Aorta (tissue), 5 donors: ENCODE measurements at regions not wholly inside any gene's neighbourhood (a gene's known extent, or its start where the extent isn't known, plus 50 kb on each side); places are given as distances from the start of the nearest gene placed in this dataset.

Experiments
- ATAC-seq: fragments of 200-7000 bp; cut with Tn5 transposase; one replicate; pipeline ENCODE4 v1.9.1; 2022; ENCODE audit warnings: moderate library complexity; ENCODE audit not compliant: low FRiP score
- DNase-seq, 2 donors: peaks; one replicate each; pipeline ENCODE4 v3.0.0-alpha.2; 2020
- H3K27ac ChIP-seq, 2 donors: one replicate each; pipeline ENCODE4 v1.5.1; 2013; ENCODE audit warnings: low read length in 2 of 2, mild to moderate bottlenecking in 2 of 2, moderate library complexity in 2 of 2, control low read depth in 1 of 2, inconsistent platforms in 1 of 2, low read depth in 1 of 2
- H3K27me3 ChIP-seq, 2 donors: one replicate each; pipeline ENCODE4 v1.6.1; 2013; ENCODE audit warnings: control low read depth in 1 of 2, low read length in 1 of 2, mild to moderate bottlenecking in 1 of 2, moderate library complexity in 1 of 2; ENCODE audit not compliant: insufficient read depth in 2 of 2, control insufficient read depth in 1 of 2
- H3K36me3 ChIP-seq, 2 donors: one replicate each; pipeline ENCODE4 v1.6.1; 2013; ENCODE audit warnings: control low read depth in 1 of 2, low read length in 1 of 2, mild to moderate bottlenecking in 1 of 2; ENCODE audit not compliant: insufficient read depth in 2 of 2, control insufficient read depth in 1 of 2
- H3K4me1 ChIP-seq, 2 donors: one replicate each; pipeline ENCODE4 v1.6.1; 2013; ENCODE audit warnings: low read length in 2 of 2, control low read depth in 1 of 2, mild to moderate bottlenecking in 1 of 2, moderate library complexity in 1 of 2; ENCODE audit not compliant: insufficient read depth in 2 of 2, control insufficient read depth in 1 of 2
- H3K4me3 ChIP-seq, 2 donors: one replicate each; pipeline ENCODE4 v1.5.1; 2013; ENCODE audit warnings: low read length in 2 of 2, control low read depth in 1 of 2, mild to moderate bottlenecking in 1 of 2
- H3K9me3 ChIP-seq: one replicate; pipeline ENCODE4 v1.6.1; 2013; ENCODE audit warnings: mild to moderate bottlenecking, low read length; ENCODE audit not compliant: control insufficient read depth
- WGBS, 2 donors: extraction: QIAGEN DNeasy Blood & Tissue Kit; methylation state at CpG; one replicate each; pipeline ENCODE4 v1.1.7; 2013; 5-methylcytosine and 5-hydroxymethylcytosine counted together
- intact Hi-C, 2 donors: fragments of 100-400 bp; cut with DNase I; formaldehyde crosslinking; loops; one replicate each; pipeline versions ENCODE4 v1.14.2 to v1.15.0; 2022
- donor health status: healthy with polysubstance abuse.
- donor health status: Bipolar disorder and iron deficiency.
- donor health status: DM: no; HTN: no; CAD: no.
- donor health status: DM: no; HTN: no; CAD: no.
- donor health status: DM: yes; HTN: yes; CAD: no.

DNA sequence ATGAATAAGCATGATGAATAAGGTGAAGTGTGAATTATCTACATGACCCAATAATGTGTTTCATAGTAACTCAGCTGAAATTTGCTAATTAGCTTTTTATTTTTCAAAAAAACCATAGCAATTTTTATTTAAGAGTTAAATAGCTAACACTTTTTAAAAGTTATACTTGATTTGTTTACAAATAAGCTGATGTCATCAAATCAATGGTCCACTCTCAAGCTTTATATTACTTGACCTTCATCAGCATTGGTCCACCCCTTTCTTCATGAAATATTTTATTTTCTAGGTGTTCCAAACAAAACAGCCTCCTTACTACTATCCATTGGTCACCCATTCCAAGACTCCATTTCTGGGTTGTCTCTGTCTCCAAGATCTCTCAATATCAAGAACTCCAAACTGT, 649.0 kb upstream of the TENM3 start:
- Histone ChIP-seq H3K27me3 (no peaks in the 10 kb centered on the region), H3K27ac (no peak overlapping the region), H3K36me3 (no peaks in the 10 kb centered on the region), H3K4me1 (no peaks in the 10 kb centered on the region), H3K4me3 (no peak overlapping the region), H3K9me3 (no peaks in the 10 kb centered on the region)
- intact Hi-C loops = no loop called here
- no peak for DNase-seq
- ATAC-seq = no peak

DNA sequence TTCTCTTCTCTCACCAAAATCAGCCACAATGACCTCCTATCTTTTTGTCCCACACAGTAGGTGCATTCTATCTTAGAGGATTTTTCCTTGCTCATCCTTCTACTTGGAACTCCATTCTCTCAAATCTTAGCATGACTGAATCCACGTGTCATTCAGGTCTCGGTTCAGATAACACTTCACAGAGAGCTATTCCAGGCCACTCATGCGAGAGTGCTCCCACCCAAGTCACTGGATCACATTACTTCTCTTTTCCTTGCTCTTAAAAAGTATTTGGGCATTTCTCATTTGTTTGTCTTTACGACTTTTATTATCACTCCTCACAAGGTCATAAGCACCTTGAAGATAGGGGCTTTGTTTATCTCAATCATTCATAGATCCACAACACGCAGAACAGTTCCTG, 647.5 kb upstream of the TENM3 start:
- Histone ChIP-seq H3K27ac (no peak overlapping the region), H3K4me1 (no peaks in the 10 kb centered on the region), H3K36me3 (no peaks in the 10 kb centered on the region), H3K4me3 (no peak overlapping the region), H3K27me3 (no peaks in the 10 kb centered on the region), H3K9me3 (no peaks in the 10 kb centered on the region)
- intact Hi-C loops = no loop called here
- 63 to 75% methylated on average over 5 of the region's 5 CpGs for WGBS, 2 donors
- DNase-seq = no peak
- ATAC-seq = no peak

DNA sequence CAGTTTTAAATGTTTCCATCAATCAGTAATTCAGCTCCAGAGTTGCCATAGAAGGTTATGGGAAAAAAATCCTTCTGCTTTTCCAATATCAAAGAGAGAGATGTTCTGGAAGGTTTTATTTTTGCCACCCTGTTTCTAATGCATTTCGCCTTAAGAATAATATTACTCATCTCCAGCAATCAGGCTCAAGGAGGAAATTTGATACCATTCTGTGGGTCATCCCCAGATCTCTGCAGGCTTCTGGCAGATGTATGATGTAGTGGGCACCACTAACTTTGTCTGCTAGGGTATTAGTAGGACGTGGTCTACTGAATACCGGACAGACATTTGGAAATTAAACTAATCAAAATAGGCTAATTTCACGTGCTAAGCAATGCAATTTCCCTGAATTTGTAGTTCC, 645.4 kb upstream of the TENM3 start:
- no peaks in the 10 kb centered on the region for H3K9me3 ChIP-seq
- no peak overlapping the region for H3K27ac ChIP-seq
- no peak for DNase-seq
- H3K36me3 ChIP-seq = no peaks in the 10 kb centered on the region
- no peak overlapping the region for H3K4me3 ChIP-seq
- no peaks in the 10 kb centered on the region for H3K27me3 ChIP-seq
- H3K4me1 ChIP-seq = no peaks in the 10 kb centered on the region
- ATAC-seq = no peak
- WGBS, 2 donors = 60 to 70% methylated on average over 4 of the region's 4 CpGs
- intact Hi-C loops = no loop called here

DNA sequence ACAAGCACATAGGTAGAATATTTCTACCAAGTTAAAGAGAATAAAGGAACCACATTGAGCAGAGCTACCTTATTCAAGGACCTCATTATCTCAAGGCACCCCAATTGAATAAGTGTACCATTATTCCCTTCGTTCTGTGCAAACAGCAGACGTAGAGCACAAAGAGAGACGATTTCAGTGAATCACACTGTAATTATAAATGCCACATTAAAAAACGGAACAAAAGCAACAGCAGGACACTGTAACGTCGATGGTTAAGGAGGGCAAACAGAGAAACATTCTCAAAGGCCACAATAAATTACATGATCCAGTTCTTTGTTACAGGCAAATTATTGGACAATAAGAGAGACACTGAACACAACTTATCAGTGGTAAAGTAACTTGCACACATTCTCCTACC, 644.1 kb upstream of the TENM3 start:
- no peaks in the 10 kb centered on the region for H3K27me3 ChIP-seq
- H3K9me3 ChIP-seq = no peaks in the 10 kb centered on the region
- ATAC-seq (no peak), DNase-seq (no peak)
- no peak overlapping the region for H3K4me3 ChIP-seq
- intact Hi-C loops = no loop called here
- H3K36me3 ChIP-seq = no peaks in the 10 kb centered on the region
- no peaks in the 10 kb centered on the region for H3K4me1 ChIP-seq
- WGBS, 2 donors = 74 to 81% methylated on average over 6 of the region's 6 CpGs
- H3K27ac ChIP-seq = no peak overlapping the region

DNA sequence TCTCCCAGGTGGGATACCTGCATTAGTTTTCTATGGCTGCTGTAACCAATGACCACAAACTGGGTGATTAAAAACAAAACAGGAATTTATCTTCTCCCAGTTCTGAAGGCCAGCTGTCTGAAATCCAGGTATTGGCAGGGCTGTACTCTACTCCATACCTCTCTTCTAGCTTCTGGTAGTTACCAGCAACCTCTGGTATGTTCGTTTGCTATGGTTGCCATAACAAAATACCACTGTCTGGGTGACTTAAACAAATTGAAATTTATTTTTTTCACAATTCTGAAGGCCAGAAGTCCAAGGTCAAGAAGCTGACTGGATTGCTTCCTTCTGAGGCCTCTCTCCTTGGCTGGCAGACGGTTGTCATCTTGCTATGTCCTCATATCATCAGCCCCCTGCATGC, 642.1 kb upstream of the TENM3 start:
- DNase-seq (no peak), ATAC-seq (no peak)
- Histone ChIP-seq H3K27ac (no peak overlapping the region), H3K36me3 (no peaks in the 10 kb centered on the region), H3K4me1 (no peaks in the 10 kb centered on the region), H3K9me3 (no peaks in the 10 kb centered on the region), H3K4me3 (no peak overlapping the region), H3K27me3 (no peaks in the 10 kb centered on the region)
- intact Hi-C loops = no loop called here
- WGBS, 2 donors = 50 to 60% methylated on average over 2 of the region's 2 CpGs

DNA sequence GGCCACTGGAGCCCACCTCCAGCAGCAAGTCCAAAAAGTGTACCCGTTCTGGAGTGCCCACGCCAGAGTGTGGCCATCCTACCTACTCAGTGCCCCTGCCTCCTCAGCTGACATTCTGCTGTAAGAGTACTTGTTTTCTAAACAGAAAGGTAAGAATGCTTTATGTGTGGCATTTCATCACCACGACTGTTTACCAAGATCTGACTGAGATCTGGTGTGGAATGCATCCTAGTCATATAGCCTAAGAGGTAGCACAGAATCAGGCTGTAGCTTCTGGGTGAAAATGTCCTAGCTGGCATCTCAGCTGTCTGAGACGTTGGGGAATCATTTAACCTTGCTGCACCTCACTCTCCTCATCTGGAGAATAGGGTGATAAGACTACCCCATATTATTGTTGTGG, 638.7 kb upstream of the TENM3 start:
- intact Hi-C loops = no loop called here
- WGBS, 2 donors = 81 to 82% methylated on average over 4 of the region's 4 CpGs
- Histone ChIP-seq H3K27ac (no peak overlapping the region), H3K4me1 (no peaks in the 10 kb centered on the region), H3K27me3 (no peaks in the 10 kb centered on the region), H3K9me3 (no peaks in the 10 kb centered on the region), H3K4me3 (no peak overlapping the region), H3K36me3 (no peaks in the 10 kb centered on the region)
- no peak for DNase-seq
- no peak for ATAC-seq

DNA sequence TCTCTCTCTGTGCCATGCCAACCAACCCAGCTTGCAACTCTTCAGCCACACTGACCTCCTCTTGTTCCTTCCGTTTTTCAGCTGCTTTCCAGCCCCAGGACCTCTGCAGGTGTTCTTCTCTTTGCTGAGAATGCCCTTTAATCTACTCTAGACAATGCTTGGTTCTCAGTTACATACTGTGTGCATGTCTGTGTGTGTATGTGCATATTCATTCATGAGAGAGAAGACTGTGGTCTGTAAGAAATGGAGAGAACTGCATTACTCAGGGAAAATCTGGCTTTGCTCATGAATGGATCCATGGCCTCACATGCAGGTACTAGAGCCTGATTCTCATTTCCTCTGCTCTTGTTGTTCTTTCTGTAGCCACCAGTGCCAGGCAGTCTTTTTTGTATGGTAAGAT, 636.9 kb upstream of the TENM3 start:
- Histone ChIP-seq H3K4me1 (no peaks in the 10 kb centered on the region), H3K27me3 (no peaks in the 10 kb centered on the region), H3K36me3 (no peaks in the 10 kb centered on the region), H3K4me3 (no peak overlapping the region), H3K9me3 (peaks cover 1% of the 10 kb centered on the region), H3K27ac (no peak overlapping the region)
- intact Hi-C loops = no loop called here
- no peak for ATAC-seq
- no peak for DNase-seq
- WGBS, 2 donors = 58 to 65% methylated on average over 1 of the region's 1 CpG

DNA sequence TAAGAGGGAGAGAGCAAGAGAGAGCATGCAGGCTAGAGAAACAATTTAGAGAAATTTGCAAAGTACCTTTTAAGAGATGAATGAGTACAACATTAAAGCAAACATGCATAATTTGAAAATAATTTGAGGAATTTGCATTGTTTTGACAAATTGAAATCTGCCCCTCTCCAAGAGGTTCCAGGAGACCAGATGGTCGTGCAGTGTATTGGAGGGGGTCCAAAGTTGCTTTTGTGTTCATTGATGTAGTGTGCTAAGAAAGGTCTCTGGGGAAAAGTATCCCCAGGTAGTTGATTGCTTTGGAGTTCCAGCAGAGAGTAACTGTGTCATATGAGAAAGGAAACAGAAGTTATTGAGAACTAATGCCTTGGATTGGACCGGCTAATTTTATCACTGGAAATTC, 635.0 kb upstream of the TENM3 start:
- Histone ChIP-seq H3K9me3 (peaks cover 1% of the 10 kb centered on the region), H3K4me1 (no peaks in the 10 kb centered on the region), H3K27me3 (no peaks in the 10 kb centered on the region), H3K36me3 (no peaks in the 10 kb centered on the region), H3K4me3 (no peak overlapping the region), H3K27ac (no peak overlapping the region)
- WGBS, 2 donors = 31 to 37% methylated on average over 2 of the region's 2 CpGs
- DNase-seq (no peak), ATAC-seq (no peak)
- intact Hi-C loops = no loop called here

DNA sequence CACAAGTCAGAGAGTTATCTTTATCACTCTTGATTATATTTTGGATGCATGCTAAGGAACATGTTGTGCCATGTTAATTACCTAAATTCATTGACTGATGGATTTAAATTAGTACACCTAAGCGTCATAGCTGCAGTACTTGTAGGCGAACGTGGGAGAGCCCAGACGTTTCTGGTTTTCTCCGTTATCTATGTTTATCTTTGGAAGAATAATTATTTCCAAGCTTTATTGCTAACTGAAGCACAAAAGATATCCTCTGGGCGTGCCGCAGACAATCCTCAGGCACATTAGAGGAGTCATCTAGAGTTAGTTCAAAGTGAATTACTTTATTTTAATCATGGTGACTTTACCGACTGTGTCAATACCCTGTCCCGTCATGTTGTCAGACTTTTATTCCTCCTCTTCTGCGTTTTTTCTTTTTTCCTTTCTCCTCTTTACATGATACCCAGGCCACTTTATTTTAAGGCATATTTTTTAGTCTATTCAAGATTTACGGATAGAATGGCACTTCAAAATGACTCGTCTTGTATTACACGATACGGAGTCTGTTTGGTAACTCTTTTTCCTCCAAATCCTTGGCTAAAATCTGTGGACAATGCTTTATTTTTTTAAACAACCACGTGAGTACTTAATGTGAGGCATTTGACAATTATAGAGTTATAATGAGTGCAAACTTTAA, 632.0 kb upstream of the TENM3 start:
- no peak for ATAC-seq
- DNase-seq = no peak
- no peak overlapping the region for H3K27ac ChIP-seq
- H3K9me3 ChIP-seq = peaks cover 1% of the 10 kb centered on the region
- 48 to 58% methylated on average over 15 of the region's 15 CpGs for WGBS, 2 donors
- no peaks in the 10 kb centered on the region for H3K4me1 ChIP-seq
- H3K4me3 ChIP-seq = no peak overlapping the region
- H3K36me3 ChIP-seq = no peaks in the 10 kb centered on the region
- intact Hi-C loops = no loop called here
- no peaks in the 10 kb centered on the region for H3K27me3 ChIP-seq
